ENCODE measurements at regions not wholly inside any gene's neighbourhood (a gene's known extent, or its start where the extent isn't known, plus 50 kb on each side); places are given as distances from the start of the nearest gene placed in this dataset.
"Not testable (repeated sequence)": the region's sequence is repeated elsewhere in the genome, so short reads cannot be mapped to it uniquely, and the experiment has no call there.

- no peaks in the 10 kb centered on the region for H3K9me2 ChIP-seq (ENCODE audit: insufficient read depth, low read length)
- TF ChIP-seq, protein P1, sequence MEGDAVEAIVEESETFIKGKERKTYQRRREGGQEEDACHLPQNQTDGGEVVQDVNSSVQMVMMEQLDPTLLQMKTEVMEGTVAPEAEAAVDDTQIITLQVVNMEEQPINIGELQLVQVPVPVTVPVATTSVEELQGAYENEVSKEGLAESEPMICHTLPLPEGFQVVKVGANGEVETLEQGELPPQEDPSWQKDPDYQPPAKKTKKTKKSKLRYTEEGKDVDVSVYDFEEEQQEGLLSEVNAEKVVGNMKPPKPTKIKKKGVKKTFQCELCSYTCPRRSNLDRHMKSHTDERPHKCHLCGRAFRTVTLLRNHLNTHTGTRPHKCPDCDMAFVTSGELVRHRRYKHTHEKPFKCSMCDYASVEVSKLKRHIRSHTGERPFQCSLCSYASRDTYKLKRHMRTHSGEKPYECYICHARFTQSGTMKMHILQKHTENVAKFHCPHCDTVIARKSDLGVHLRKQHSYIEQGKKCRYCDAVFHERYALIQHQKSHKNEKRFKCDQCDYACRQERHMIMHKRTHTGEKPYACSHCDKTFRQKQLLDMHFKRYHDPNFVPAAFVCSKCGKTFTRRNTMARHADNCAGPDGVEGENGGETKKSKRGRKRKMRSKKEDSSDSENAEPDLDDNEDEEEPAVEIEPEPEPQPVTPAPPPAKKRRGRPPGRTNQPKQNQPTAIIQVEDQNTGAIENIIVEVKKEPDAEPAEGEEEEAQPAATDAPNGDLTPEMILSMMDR (conservative IDR thresholded peaks at IDR 0.05; ENCODE audit: low read length) = no peak
- no peak for TF ChIP-seq EZH2phosphoT487 (IDR thresholded peaks at IDR 0.05; ENCODE audit: borderline replicate concordance, low read depth, low read length)
- H3K4me1 ChIP-seq (ENCODE audit: insufficient read depth, low read length, poor library complexity, severe bottlenecking) = no peaks in the 10 kb centered on the region
- no peaks in the 10 kb centered on the region for H3K36me3 ChIP-seq (ENCODE audit: insufficient read depth, low read length)
- H4K20me1 ChIP-seq (ENCODE audit: insufficient read depth, low read length) = no peaks in the 10 kb centered on the region
- intact Hi-C loops (cut with micrococcal nuclease; ENCODE audit: unreplicated experiment) = no loop called here
- H2AFZ ChIP-seq (ENCODE audit: low read length) = no peak overlapping the region
- no peak overlapping the region for H3K4me3 ChIP-seq (ENCODE audit: low read depth, low read length, poor library complexity, severe bottlenecking)
- no peak overlapping the region for H3K4me2 ChIP-seq (ENCODE audit: low read length)
- no peak overlapping the region for H3K27ac ChIP-seq (ENCODE audit: low read depth, low read length, poor library complexity, severe bottlenecking)
- H3K79me2 ChIP-seq (ENCODE audit: insufficient read depth, low read depth, low read length) = no peaks in the 10 kb centered on the region
- ChIA-PET POLR2A (no interaction called here), CTCF (ENCODE audit: unreplicated experiment) (no interaction called here)
- DNase-seq (ENCODE audit: low spot score) = no peak
- H3K9me3 ChIP-seq (ENCODE audit: low read length) = no peaks in the 10 kb centered on the region
- BruUV-seq (replicated peaks) = no TSS peak
These were observed 610.7 kb upstream of the CPXCR1 start for GRCh38 chrX:88136328-88136727.

GRCh38 chrX:88146577-88146976 lies 600.4 kb upstream of the CPXCR1 start:
- no peak overlapping the region for H3K4me3 ChIP-seq (ENCODE audit: low read depth, low read length, poor library complexity, severe bottlenecking)
- no peaks in the 10 kb centered on the region for H3K79me2 ChIP-seq (ENCODE audit: insufficient read depth, low read depth, low read length)
- H3K36me3 ChIP-seq (ENCODE audit: insufficient read depth, low read length) = no peaks in the 10 kb centered on the region
- no peaks in the 10 kb centered on the region for H3K9me3 ChIP-seq (ENCODE audit: low read length)
- ChIA-PET CTCF (ENCODE audit: unreplicated experiment) (no interaction called here), POLR2A (interaction anchor here (0.7 kb wide), 1 partner anchor 21 kb away, joined by 3 read pairs; no protein-coding TSS in a partner anchor)
- no TSS peak for BruUV-seq (replicated peaks)
- no peak overlapping the region for H3K27ac ChIP-seq (ENCODE audit: low read depth, low read length, poor library complexity, severe bottlenecking)
- DNase-seq (ENCODE audit: low spot score) = no peak
- no peak for TF ChIP-seq EZH2phosphoT487 (IDR thresholded peaks at IDR 0.05; ENCODE audit: borderline replicate concordance, low read depth, low read length)
- TF ChIP-seq, protein P1 (conservative IDR thresholded peaks at IDR 0.05; ENCODE audit: low read length) = no peak
- H4K20me1 ChIP-seq (ENCODE audit: insufficient read depth, low read length) = no peaks in the 10 kb centered on the region
- no peak overlapping the region for H3K4me2 ChIP-seq (ENCODE audit: low read length)
- no peaks in the 10 kb centered on the region for H3K9me2 ChIP-seq (ENCODE audit: insufficient read depth, low read length)
- no peak overlapping the region for H2AFZ ChIP-seq (ENCODE audit: low read length)
- no peaks in the 10 kb centered on the region for H3K4me1 ChIP-seq (ENCODE audit: insufficient read depth, low read length, poor library complexity, severe bottlenecking)
- intact Hi-C loops (cut with micrococcal nuclease; ENCODE audit: unreplicated experiment) = no loop called here

DNA sequence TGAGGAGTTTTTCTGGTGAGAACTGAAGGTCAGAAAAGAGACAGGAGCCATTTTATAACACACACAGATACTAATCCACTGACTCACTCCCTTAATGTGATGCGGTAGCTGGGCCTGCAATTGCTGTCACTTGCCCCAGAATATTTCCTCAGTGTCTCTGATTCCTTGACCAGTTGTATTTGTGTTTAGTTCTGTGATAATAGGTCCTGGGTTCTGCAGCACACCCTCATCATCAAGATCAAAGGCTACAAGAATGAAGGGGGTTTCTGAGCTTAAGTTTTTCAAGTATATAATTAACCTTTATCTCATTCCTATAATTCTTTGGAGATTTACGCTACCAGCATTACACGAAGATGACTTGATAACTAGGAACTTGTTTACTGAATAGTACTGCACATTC lies 576.5 kb upstream of the CPXCR1 start:
- no peak overlapping the region for H2AFZ ChIP-seq (ENCODE audit: low read length)
- no peaks in the 10 kb centered on the region for H4K20me1 ChIP-seq (ENCODE audit: insufficient read depth, low read length)
- H3K4me1 ChIP-seq (ENCODE audit: insufficient read depth, low read length, poor library complexity, severe bottlenecking) = no peaks in the 10 kb centered on the region
- H3K9me3 ChIP-seq (ENCODE audit: low read length) = no peaks in the 10 kb centered on the region
- ChIA-PET POLR2A (no interaction called here), CTCF (ENCODE audit: unreplicated experiment) (no interaction called here)
- TF ChIP-seq, protein P1 (conservative IDR thresholded peaks at IDR 0.05; ENCODE audit: low read length) = no peak
- TF ChIP-seq EZH2phosphoT487 (IDR thresholded peaks at IDR 0.05; ENCODE audit: borderline replicate concordance, low read depth, low read length) = no peak
- H3K36me3 ChIP-seq (ENCODE audit: insufficient read depth, low read length) = no peaks in the 10 kb centered on the region
- H3K4me2 ChIP-seq (ENCODE audit: low read length) = no peak overlapping the region
- no peaks in the 10 kb centered on the region for H3K79me2 ChIP-seq (ENCODE audit: insufficient read depth, low read depth, low read length)
- no peaks in the 10 kb centered on the region for H3K9me2 ChIP-seq (ENCODE audit: insufficient read depth, low read length)
- DNase-seq (ENCODE audit: low spot score) = no peak
- BruUV-seq (replicated peaks) = no TSS peak
- no peak overlapping the region for H3K27ac ChIP-seq (ENCODE audit: low read depth, low read length, poor library complexity, severe bottlenecking)
- no peak overlapping the region for H3K4me3 ChIP-seq (ENCODE audit: low read depth, low read length, poor library complexity, severe bottlenecking)
- intact Hi-C loops (cut with micrococcal nuclease; ENCODE audit: unreplicated experiment) = no loop called here

GRCh38 chrX:88173932-88174440 lies 573.0 kb upstream of the CPXCR1 start:
- H2AFZ ChIP-seq (ENCODE audit: low read length); H3K4me2 ChIP-seq (ENCODE audit: low read length); H3K4me1 ChIP-seq (ENCODE audit: insufficient read depth, low read length, poor library complexity, severe bottlenecking); BruUV-seq (replicated peaks); DNase-seq (ENCODE audit: low spot score); H3K4me3 ChIP-seq (ENCODE audit: low read depth, low read length, poor library complexity, severe bottlenecking); H3K9me2 ChIP-seq (ENCODE audit: insufficient read depth, low read length); CTCF ChIA-PET (ENCODE audit: unreplicated experiment); H4K20me1 ChIP-seq (ENCODE audit: insufficient read depth, low read length); H3K36me3 ChIP-seq (ENCODE audit: insufficient read depth, low read length); H3K27ac ChIP-seq (ENCODE audit: low read depth, low read length, poor library complexity, severe bottlenecking); H3K9me3 ChIP-seq (ENCODE audit: low read length); intact Hi-C loops (cut with micrococcal nuclease; ENCODE audit: unreplicated experiment); H3K79me2 ChIP-seq (ENCODE audit: insufficient read depth, low read depth, low read length): not testable (repeated sequence)
- POLR2A ChIA-PET = interaction anchor here (0.6 kb wide), 1 partner anchor 106 kb away, joined by 3 read pairs; no protein-coding TSS in a partner anchor

Data from OCI-LY7 (cell line).